HL-60 (cell line): ENCODE measurements at regions not wholly inside any gene's neighbourhood (a gene's known extent, or its start where the extent isn't known, plus 50 kb on each side); places are given as distances from the start of the nearest gene placed in this dataset.

Source experiments
- DNase-seq, 2 experiments: peaks; one replicate each; pipeline ENCODE4 v3.0.0-alpha.2; 2010 to 2020; ENCODE audit warnings: low read depth in 1 of 2, low spot score in 1 of 2
- H3K27ac ChIP-seq: fragments of 250-450 bp; sonication (Bioruptor Pico); replicated peaks from 2 replicates; pipeline ENCODE4 v1.5.1; 2020; ENCODE audit warnings: mild to moderate bottlenecking, moderate library complexity
- H3K27me3 ChIP-seq: fragments of 250-450 bp; sonication (Bioruptor Pico); 2 replicates; pipeline ENCODE4 v1.5.1; 2021; ENCODE audit warnings: mild to moderate bottlenecking, moderate library complexity; ENCODE audit not compliant: insufficient read depth, poor library complexity, severe bottlenecking
- H3K4me3 ChIP-seq: replicated peaks from 2 replicates; pipeline ENCODE4 v1.5.1; 2011; ENCODE audit warnings: mild to moderate bottlenecking, control low read depth, low read length; ENCODE audit not compliant: insufficient read depth
- CTCF ChIP-seq: IDR thresholded peaks from one replicate; pipeline ENCODE4 v1.5.1; 2011; ENCODE audit warnings: low read length, control low read depth, inconsistent platforms; ENCODE audit not compliant: insufficient read depth
- GABPA ChIP-seq: IDR thresholded peaks from 2 replicates; pipeline ENCODE4 v1.6.1; 2012; ENCODE audit warnings: low read depth
- POLR2AphosphoS5 ChIP-seq: IDR thresholded peaks from 2 replicates; pipeline ENCODE4 v1.6.1; 2012; ENCODE audit warnings: low read depth
- REST ChIP-seq: IDR thresholded peaks from 2 replicates; pipeline ENCODE4 v1.6.1; 2012; ENCODE audit warnings: low read depth; ENCODE audit not compliant: insufficient replicate concordance
- SPI1 ChIP-seq: IDR thresholded peaks from 2 replicates; pipeline ENCODE4 v1.6.1; 2012; ENCODE audit warnings: low read depth, mild to moderate bottlenecking, borderline replicate concordance

GRCh38 chr20:59439243-59439642 lies 138.8 kb downstream of the EDN3 start:
- Histone ChIP-seq H3K4me3 (no peak overlapping the region), H3K27me3 (peaks cover 7% of the 10 kb centered on the region), H3K27ac (no peak overlapping the region)
- DNase-seq = no peak
- TF ChIP-seq GABPA (no peak), SPI1 (no peak), REST (no peak), POLR2AphosphoS5 (no peak), CTCF (no peak)

GRCh38 chr20:59441306-59441705 lies 140.9 kb downstream of the EDN3 start:
- H3K27me3 ChIP-seq = peaks cover 11% of the 10 kb centered on the region
- no peak for TF ChIP-seq CTCF
- TF ChIP-seq SPI1 = no peak
- no peak for TF ChIP-seq REST
- no peak for TF ChIP-seq POLR2AphosphoS5
- no peak for TF ChIP-seq GABPA
- H3K4me3 ChIP-seq = no peak overlapping the region
- H3K27ac ChIP-seq = no peak overlapping the region
- no peak for DNase-seq

GRCh38 chr20:59441860-59442810 lies 141.7 kb downstream of the EDN3 start:
- no peak overlapping the region for H3K27ac ChIP-seq
- peaks cover 12% of the 10 kb centered on the region for H3K27me3 ChIP-seq
- no peak for DNase-seq
- TF ChIP-seq CTCF (no peak), REST (no peak)
- H3K4me3 ChIP-seq = no peak overlapping the region
